MM.1S (cell line): ENCODE measurements at regions not wholly inside any gene's neighbourhood (a gene's known extent, or its start where the extent isn't known, plus 50 kb on each side); places are given as distances from the start of the nearest gene placed in this dataset.

Source experiments
- DNase-seq: peaks from one replicate; pipeline ENCODE4 v3.0.0-alpha.2; 2015
- H2AFZ ChIP-seq: fragments of 300-600 bp; sonication (generic); 2 replicates; pipeline ENCODE4 v1.6.0; 2016; ENCODE audit warnings: antibody characterized with exemption, low read length
- H3F3A ChIP-seq: fragments of 300-600 bp; sonication (generic); 2 replicates; pipeline ENCODE4 v1.6.1; 2016; ENCODE audit warnings: mild to moderate bottlenecking, antibody characterized with exemption, low read length, moderate library complexity, mixed read lengths; ENCODE audit not compliant: insufficient read depth
- H3K27ac ChIP-seq: fragments of 300-600 bp; sonication (generic); 2 replicates; pipeline ENCODE4 v1.5.1; 2016; ENCODE audit warnings: mild to moderate bottlenecking, low read length
- H3K27me3 ChIP-seq: fragments of 300-600 bp; sonication (generic); replicated peaks from 2 replicates; pipeline ENCODE4 v1.6.0; 2016; ENCODE audit warnings: low read length; ENCODE audit not compliant: insufficient read depth
- H3K36me3 ChIP-seq: fragments of 300-600 bp; sonication (generic); replicated peaks from 2 replicates; pipeline ENCODE4 v1.6.1; 2016; ENCODE audit warnings: mild to moderate bottlenecking, low read length, mixed read lengths; ENCODE audit not compliant: insufficient read depth
- H3K4me1 ChIP-seq: fragments of 300-600 bp; sonication (generic); 2 replicates; pipeline ENCODE4 v1.6.1; 2016; ENCODE audit warnings: low read length, mixed read lengths
- H3K4me2 ChIP-seq: fragments of 300-600 bp; sonication (generic); 2 replicates; pipeline ENCODE4 v1.6.0; 2016; ENCODE audit warnings: low read depth, low read length
- H3K4me3 ChIP-seq: fragments of 300-600 bp; sonication (generic); 2 replicates; pipeline ENCODE4 v1.5.1; 2016; ENCODE audit warnings: low read length, mixed read lengths
- H3K79me2 ChIP-seq: fragments of 300-600 bp; sonication (generic); 2 replicates; pipeline ENCODE4 v1.6.1; 2016; ENCODE audit warnings: mixed run types, low read length, mixed read lengths
- H3K9ac ChIP-seq: fragments of 300-600 bp; sonication (generic); 2 replicates; pipeline ENCODE4 v1.6.1; 2016; ENCODE audit warnings: low read length, mixed read lengths
- H3K9me2 ChIP-seq: fragments of 300-600 bp; sonication (generic); replicated peaks from 2 replicates; pipeline ENCODE4 v1.6.1; 2016; ENCODE audit warnings: mild to moderate bottlenecking, low read length, mixed read lengths; ENCODE audit not compliant: insufficient read depth
- H3K9me3 ChIP-seq: fragments of 300-600 bp; sonication (generic); replicated peaks from 2 replicates; pipeline ENCODE4 v1.6.1; 2016; ENCODE audit warnings: mild to moderate bottlenecking, low read length, mixed read lengths; ENCODE audit not compliant: insufficient read depth
- H4K20me1 ChIP-seq: fragments of 300-600 bp; sonication (generic); 2 replicates; pipeline ENCODE4 v1.6.1; 2016; ENCODE audit warnings: mild to moderate bottlenecking, low read length, moderate library complexity, mixed read lengths; ENCODE audit not compliant: insufficient read depth
- EZH2 ChIP-seq: fragments of 300-600 bp; sonication (generic); optimal IDR thresholded peaks from 2 replicates; pipeline ENCODE3; 2017; ENCODE audit warnings: low read depth, mild to moderate bottlenecking, antibody characterized with exemption, low read length, mixed read lengths
- EZH2phosphoT487 ChIP-seq: fragments of 300-600 bp; sonication (generic); IDR thresholded peaks from 2 replicates; pipeline ENCODE4 v1.6.1; 2018; ENCODE audit warnings: antibody characterized with exemption, low read length
- TF ChIP-seq, protein P1 (sequence below): fragments of 300-600 bp; sonication (generic); IDR thresholded peaks from 2 replicates; pipeline ENCODE4 v1.5.1; 2016; ENCODE audit warnings: antibody characterized with exemption, low read length, mixed read lengths

DNA sequence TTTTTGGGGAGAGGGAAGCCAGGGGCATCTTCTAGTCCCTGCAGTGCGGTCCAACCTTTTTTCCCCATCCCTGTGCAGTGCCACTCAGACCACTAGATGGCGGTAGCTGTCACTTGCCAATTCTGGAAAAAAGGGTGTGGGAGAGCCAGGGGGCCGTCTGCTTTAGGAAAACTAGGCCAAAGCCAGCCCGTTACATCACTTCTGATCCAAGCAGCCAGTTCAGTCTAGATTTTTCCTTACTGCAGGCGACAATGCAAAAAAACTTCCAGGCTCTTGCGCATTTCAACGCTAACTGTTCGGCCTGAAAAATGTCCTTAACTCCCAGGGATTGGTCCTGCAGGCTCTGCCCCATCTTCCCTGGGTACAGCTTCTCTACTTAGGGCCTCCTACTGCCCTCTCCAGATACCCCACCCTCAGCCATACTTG lies 69.2 kb upstream of the CES5A start:
- Histone ChIP-seq H3K9ac (no peak overlapping the region), H3K36me3 (no peaks in the 10 kb centered on the region), H3K9me3 (no peaks in the 10 kb centered on the region), H3K27me3 (no peaks in the 10 kb centered on the region), H3K27ac (no peak overlapping the region), H3K9me2 (no peaks in the 10 kb centered on the region), H3K79me2 (no peaks in the 10 kb centered on the region), H3K4me2 (no peak overlapping the region), H3F3A (no peaks in the 10 kb centered on the region), H2AFZ (no peak overlapping the region), H4K20me1 (no peaks in the 10 kb centered on the region), H3K4me3 (no peak overlapping the region), H3K4me1 (no peaks in the 10 kb centered on the region)
- TF ChIP-seq, protein P1, sequence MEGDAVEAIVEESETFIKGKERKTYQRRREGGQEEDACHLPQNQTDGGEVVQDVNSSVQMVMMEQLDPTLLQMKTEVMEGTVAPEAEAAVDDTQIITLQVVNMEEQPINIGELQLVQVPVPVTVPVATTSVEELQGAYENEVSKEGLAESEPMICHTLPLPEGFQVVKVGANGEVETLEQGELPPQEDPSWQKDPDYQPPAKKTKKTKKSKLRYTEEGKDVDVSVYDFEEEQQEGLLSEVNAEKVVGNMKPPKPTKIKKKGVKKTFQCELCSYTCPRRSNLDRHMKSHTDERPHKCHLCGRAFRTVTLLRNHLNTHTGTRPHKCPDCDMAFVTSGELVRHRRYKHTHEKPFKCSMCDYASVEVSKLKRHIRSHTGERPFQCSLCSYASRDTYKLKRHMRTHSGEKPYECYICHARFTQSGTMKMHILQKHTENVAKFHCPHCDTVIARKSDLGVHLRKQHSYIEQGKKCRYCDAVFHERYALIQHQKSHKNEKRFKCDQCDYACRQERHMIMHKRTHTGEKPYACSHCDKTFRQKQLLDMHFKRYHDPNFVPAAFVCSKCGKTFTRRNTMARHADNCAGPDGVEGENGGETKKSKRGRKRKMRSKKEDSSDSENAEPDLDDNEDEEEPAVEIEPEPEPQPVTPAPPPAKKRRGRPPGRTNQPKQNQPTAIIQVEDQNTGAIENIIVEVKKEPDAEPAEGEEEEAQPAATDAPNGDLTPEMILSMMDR = peak; percentile 92
- TF ChIP-seq EZH2phosphoT487 = no peak
- peak; percentile 24 for DNase-seq

DNA sequence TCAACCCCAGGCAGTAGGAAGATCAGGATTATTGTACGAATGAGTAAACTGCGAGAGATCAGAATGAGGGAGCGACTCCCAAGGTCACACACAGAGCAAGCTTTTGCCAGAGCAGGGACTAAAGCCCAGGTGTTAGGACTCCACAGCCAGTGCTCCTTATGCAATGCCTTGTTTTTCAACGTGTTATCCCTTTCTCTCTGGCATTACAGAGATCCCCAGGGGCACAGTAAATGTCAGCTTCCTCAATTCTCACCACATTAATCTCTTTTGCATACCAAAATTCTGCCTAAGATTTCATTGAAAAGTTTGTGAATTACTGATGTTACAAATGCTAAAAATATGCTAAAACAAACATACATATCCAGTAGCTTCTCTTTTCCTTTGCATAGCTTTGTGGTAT lies 68.1 kb upstream of the CES5A start:
- no peak overlapping the region for H2AFZ ChIP-seq
- TF ChIP-seq, protein P1 = no peak
- no peak for TF ChIP-seq EZH2
- TF ChIP-seq EZH2phosphoT487 = no peak
- no peaks in the 10 kb centered on the region for H3K79me2 ChIP-seq
- H3K4me1 ChIP-seq = no peaks in the 10 kb centered on the region
- no peak overlapping the region for H3K4me2 ChIP-seq
- no peaks in the 10 kb centered on the region for H4K20me1 ChIP-seq
- no peaks in the 10 kb centered on the region for H3K36me3 ChIP-seq
- H3K4me3 ChIP-seq = no peak overlapping the region
- no peak overlapping the region for H3K9ac ChIP-seq
- no peaks in the 10 kb centered on the region for H3K9me2 ChIP-seq
- H3F3A ChIP-seq = no peaks in the 10 kb centered on the region
- no peaks in the 10 kb centered on the region for H3K9me3 ChIP-seq
- DNase-seq = no peak
- H3K27ac ChIP-seq = no peak overlapping the region
- no peaks in the 10 kb centered on the region for H3K27me3 ChIP-seq

DNA sequence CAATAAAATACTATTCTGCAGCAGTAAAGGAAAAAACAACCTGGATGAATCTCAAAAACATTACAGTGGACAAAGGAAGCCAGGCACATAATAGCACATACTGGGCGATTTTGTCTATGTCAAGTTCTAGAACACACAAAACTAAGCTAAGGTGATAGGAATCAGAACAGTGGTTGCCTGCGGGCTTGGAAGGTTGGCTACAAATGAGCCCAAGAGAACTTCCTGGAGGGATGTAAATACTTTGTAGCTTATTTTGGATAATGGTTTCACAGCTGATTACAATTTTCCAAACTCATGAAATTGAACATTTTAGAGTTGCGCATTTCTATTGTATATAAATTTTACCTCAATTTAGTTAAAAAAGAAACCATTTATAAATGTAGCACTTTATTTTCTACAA lies 67.6 kb upstream of the CES5A start:
- Histone ChIP-seq H3K27ac (no peak overlapping the region), H3K4me2 (no peak overlapping the region), H2AFZ (no peak overlapping the region), H4K20me1 (no peaks in the 10 kb centered on the region), H3K36me3 (no peaks in the 10 kb centered on the region), H3F3A (no peaks in the 10 kb centered on the region), H3K79me2 (no peaks in the 10 kb centered on the region), H3K9ac (no peak overlapping the region), H3K4me1 (no peaks in the 10 kb centered on the region), H3K4me3 (no peak overlapping the region), H3K9me3 (no peaks in the 10 kb centered on the region), H3K27me3 (no peaks in the 10 kb centered on the region), H3K9me2 (no peaks in the 10 kb centered on the region)
- DNase-seq = no peak
- TF ChIP-seq, protein P1 = no peak
- TF ChIP-seq EZH2phosphoT487 = no peak
- no peak for TF ChIP-seq EZH2

DNA sequence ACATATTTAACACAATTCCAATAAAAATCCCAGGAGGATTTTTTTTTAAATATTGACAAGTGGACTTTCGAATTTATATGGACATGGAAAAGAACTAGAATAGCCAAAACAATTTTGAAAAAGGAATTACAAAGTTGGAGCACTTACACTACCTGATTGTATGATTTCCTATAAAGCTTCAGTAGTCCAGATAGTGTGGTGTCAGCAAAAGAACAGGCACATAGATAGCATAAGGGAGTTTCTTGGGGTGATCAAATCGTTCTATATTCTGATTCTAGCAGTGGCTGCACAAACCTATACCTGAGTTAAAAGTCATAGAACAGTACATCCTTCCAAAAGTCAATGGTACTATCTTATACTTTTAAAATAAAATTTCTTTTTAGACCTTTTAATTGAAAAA lies 66.4 kb upstream of the CES5A start:
- Histone ChIP-seq H3K27ac (no peak overlapping the region), H3K4me1 (no peaks in the 10 kb centered on the region), H3F3A (no peaks in the 10 kb centered on the region), H2AFZ (no peak overlapping the region), H3K9ac (no peak overlapping the region), H3K9me3 (no peaks in the 10 kb centered on the region), H4K20me1 (no peaks in the 10 kb centered on the region), H3K4me3 (no peak overlapping the region), H3K27me3 (no peaks in the 10 kb centered on the region), H3K9me2 (no peaks in the 10 kb centered on the region), H3K4me2 (no peak overlapping the region), H3K36me3 (no peaks in the 10 kb centered on the region), H3K79me2 (no peaks in the 10 kb centered on the region)
- DNase-seq = no peak
- TF ChIP-seq EZH2phosphoT487 (no peak), EZH2 (no peak)
- TF ChIP-seq, protein P1 = no peak
